ENCODE measurements at regions not wholly inside any gene's neighbourhood (a gene's known extent, or its start where the extent isn't known, plus 50 kb on each side); places are given as distances from the start of the nearest gene placed in this dataset.

GRCh38 chr6:147742440-147742839, 233.9 kb downstream of the SAMD5 start:
- no peak for ATAC-seq (replicated peaks)

GRCh38 chr6:147744012-147744411, 235.5 kb downstream of the SAMD5 start:
- no peak for DNase-seq
- ATAC-seq (replicated peaks): no peak

More at GRCh38 chr6:147742440-147742839, 233.9 kb downstream of the SAMD5 start:
- H3K27me3 Mint-ChIP-seq: no peaks in the 10 kb centered on the region
- peaks cover 0 to 4% of the 10 kb centered on the region in 2 donors for H3K9me3 Mint-ChIP-seq
- no peak for DNase-seq
- H3K4me3 Mint-ChIP-seq: no peak overlapping the region
- H3K36me3 Mint-ChIP-seq: no peaks in the 10 kb centered on the region
- no peaks in the 10 kb centered on the region for H3K4me1 Mint-ChIP-seq
- no peak overlapping the region for H3K27ac Mint-ChIP-seq

DNA sequence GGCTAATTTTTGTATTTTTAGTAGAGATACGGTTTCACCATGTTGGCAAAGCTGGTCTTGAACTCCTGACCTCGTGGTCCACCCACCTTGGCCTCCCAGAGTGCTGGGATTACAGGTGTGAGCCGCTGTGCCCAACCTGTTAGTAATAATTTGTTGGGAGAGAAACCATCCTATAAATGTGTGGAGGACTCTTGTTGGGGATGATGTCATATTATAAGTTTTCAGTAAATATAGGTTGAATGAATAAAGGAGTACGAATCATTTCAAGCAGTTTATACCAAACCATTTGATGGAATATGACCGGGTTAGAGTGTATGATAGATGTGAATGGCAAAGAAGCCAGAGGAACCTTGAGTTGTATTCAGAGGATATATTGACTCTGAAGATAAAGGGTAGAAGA, 240.8 kb downstream of the SAMD5 start:
- ATAC-seq (replicated peaks): no peak
- no peak overlapping the region for H3K27ac Mint-ChIP-seq
- H3K27me3 Mint-ChIP-seq: no peaks in the 10 kb centered on the region
- H3K4me3 Mint-ChIP-seq: no peak overlapping the region
- H3K36me3 Mint-ChIP-seq: no peaks in the 10 kb centered on the region
- H3K4me1 Mint-ChIP-seq: no peaks in the 10 kb centered on the region
- H3K9me3 Mint-ChIP-seq: peaks cover 4 to 16% of the 10 kb centered on the region in 2 donors
- no peak for DNase-seq

More at GRCh38 chr6:147744012-147744411, 235.5 kb downstream of the SAMD5 start:
- H3K27me3 Mint-ChIP-seq: no peaks in the 10 kb centered on the region
- no peaks in the 10 kb centered on the region for H3K36me3 Mint-ChIP-seq
- H3K4me1 Mint-ChIP-seq: no peaks in the 10 kb centered on the region
- no peak overlapping the region for H3K27ac Mint-ChIP-seq
- H3K4me3 Mint-ChIP-seq: no peak overlapping the region
- H3K9me3 Mint-ChIP-seq: peaks cover 0 to 4% of the 10 kb centered on the region in 2 donors

GRCh38 chr6:147750413-147750812, 241.9 kb downstream of the SAMD5 start:
- ATAC-seq (replicated peaks) (no peak), DNase-seq (no peak)
- Mint-ChIP-seq H3K9me3 (peaks cover 4 to 23% of the 10 kb centered on the region in 2 donors), H3K27ac (no peak overlapping the region), H3K36me3 (no peaks in the 10 kb centered on the region), H3K27me3 (no peaks in the 10 kb centered on the region), H3K4me1 (no peaks in the 10 kb centered on the region), H3K4me3 (no peak overlapping the region)

DNA sequence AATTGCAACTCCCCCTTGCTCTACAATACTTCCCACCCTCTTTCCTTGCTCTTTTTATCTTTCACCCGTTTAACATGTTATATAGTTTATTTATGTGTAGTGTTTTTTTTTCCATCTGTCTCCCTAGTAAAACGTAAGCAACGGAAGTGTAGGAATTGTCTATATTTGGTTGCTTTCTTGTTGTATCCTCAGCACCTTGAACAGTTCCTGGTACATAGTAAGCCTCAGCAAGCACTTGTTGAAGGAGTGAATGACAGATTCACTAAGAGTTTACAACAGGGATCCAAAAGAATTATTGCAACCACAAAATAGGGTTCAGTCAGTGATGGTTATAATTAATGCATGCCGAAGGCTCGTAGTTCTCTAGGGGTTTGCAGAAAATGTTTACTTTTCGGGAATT, 242.7 kb downstream of the SAMD5 start:
- Mint-ChIP-seq H3K27me3 (no peaks in the 10 kb centered on the region), H3K9me3 (peaks cover 4 to 23% of the 10 kb centered on the region in 2 donors), H3K4me1 (no peaks in the 10 kb centered on the region), H3K4me3 (no peak overlapping the region), H3K27ac (no peak overlapping the region), H3K36me3 (no peaks in the 10 kb centered on the region)
- DNase-seq (no peak), ATAC-seq (replicated peaks) (no peak)

- no peak overlapping the region for H3K4me3 Mint-ChIP-seq
- ATAC-seq (replicated peaks): no peak
- H3K27ac Mint-ChIP-seq: no peak overlapping the region
- no peak for DNase-seq
- H3K4me1 Mint-ChIP-seq: no peaks in the 10 kb centered on the region
- no peaks in the 10 kb centered on the region for H3K27me3 Mint-ChIP-seq
- H3K36me3 Mint-ChIP-seq: no peaks in the 10 kb centered on the region
- H3K9me3 Mint-ChIP-seq: peaks cover 4 to 19% of the 10 kb centered on the region in 2 donors
Measured at GRCh38 chr6:147752689-147753403, 244.4 kb downstream of the SAMD5 start.

- Mint-ChIP-seq H3K9me3 (peaks cover 2 to 18% of the 10 kb centered on the region in 2 donors), H3K4me3 (no peak overlapping the region), H3K27ac (no peak overlapping the region), H3K36me3 (no peaks in the 10 kb centered on the region), H3K27me3 (no peaks in the 10 kb centered on the region), H3K4me1 (no peaks in the 10 kb centered on the region)
- DNase-seq: no peak
- no peak for ATAC-seq (replicated peaks)
Measured at GRCh38 chr6:147755999-147756398, 247.5 kb downstream of the SAMD5 start.

DNA sequence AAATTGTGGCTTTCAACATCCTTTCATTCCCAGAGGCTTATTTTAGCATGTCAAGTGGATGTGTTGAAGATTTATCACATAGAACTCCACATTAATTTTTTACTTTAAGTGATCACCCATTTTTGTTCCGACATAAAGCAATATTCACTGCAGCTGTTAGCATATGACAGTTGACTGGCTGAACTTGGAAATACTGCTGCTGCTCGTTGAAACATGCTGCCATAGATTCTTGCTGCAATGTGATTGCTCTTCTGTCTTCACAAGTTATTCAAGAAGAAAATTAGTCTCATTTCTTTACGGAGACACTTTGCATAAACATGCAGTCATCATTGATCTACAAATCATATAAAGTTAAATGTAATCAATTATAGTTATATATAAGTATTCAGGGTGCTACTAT, 248.4 kb downstream of the SAMD5 start:
- H3K9me3 Mint-ChIP-seq: peaks cover 2 to 15% of the 10 kb centered on the region in 2 donors
- no peaks in the 10 kb centered on the region for H3K36me3 Mint-ChIP-seq
- ATAC-seq (replicated peaks) (no peak), DNase-seq (no peak)
- H3K27ac Mint-ChIP-seq: no peak overlapping the region
- H3K27me3 Mint-ChIP-seq: no peaks in the 10 kb centered on the region
- no peaks in the 10 kb centered on the region for H3K4me1 Mint-ChIP-seq
- no peak overlapping the region for H3K4me3 Mint-ChIP-seq

GRCh38 chr6:147757291-147757690, 248.8 kb downstream of the SAMD5 start:
- no peaks in the 10 kb centered on the region for H3K36me3 Mint-ChIP-seq
- ATAC-seq (replicated peaks) (no peak), DNase-seq (no peak)
- no peaks in the 10 kb centered on the region for H3K27me3 Mint-ChIP-seq
- no peaks in the 10 kb centered on the region for H3K4me1 Mint-ChIP-seq
- peaks cover 2 to 15% of the 10 kb centered on the region in 2 donors for H3K9me3 Mint-ChIP-seq
- no peak overlapping the region for H3K4me3 Mint-ChIP-seq
- no peak overlapping the region for H3K27ac Mint-ChIP-seq

- H3K27ac Mint-ChIP-seq: no peak overlapping the region
- no peak for DNase-seq
- H3K4me1 Mint-ChIP-seq: no peaks in the 10 kb centered on the region
- H3K36me3 Mint-ChIP-seq: no peaks in the 10 kb centered on the region
- no peak overlapping the region for H3K4me3 Mint-ChIP-seq
- H3K9me3 Mint-ChIP-seq: peaks cover 2 to 15% of the 10 kb centered on the region in 2 donors
- no peaks in the 10 kb centered on the region for H3K27me3 Mint-ChIP-seq
- ATAC-seq (replicated peaks): no peak
Measured at GRCh38 chr6:147758303-147758702, 249.8 kb downstream of the SAMD5 start.

- Mint-ChIP-seq H3K36me3 (no peaks in the 10 kb centered on the region), H3K4me3 (no peak overlapping the region), H3K4me1 (no peaks in the 10 kb centered on the region), H3K27ac (no peak overlapping the region), H3K27me3 (no peaks in the 10 kb centered on the region), H3K9me3 (peaks cover 0 to 8% of the 10 kb centered on the region in 2 donors)
- no peak for DNase-seq
- ATAC-seq (replicated peaks): no peak
Measured at GRCh38 chr6:147759093-147759492, 250.6 kb downstream of the SAMD5 start.

- Mint-ChIP-seq H3K27ac (no peak overlapping the region), H3K36me3 (no peaks in the 10 kb centered on the region), H3K9me3 (peaks cover 0 to 6% of the 10 kb centered on the region in 2 donors), H3K27me3 (no peaks in the 10 kb centered on the region), H3K4me3 (no peak overlapping the region), H3K4me1 (no peaks in the 10 kb centered on the region)
- DNase-seq: no peak
- ATAC-seq (replicated peaks): no peak
Measured at GRCh38 chr6:147759536-147759935, 251.0 kb downstream of the SAMD5 start.

DNA sequence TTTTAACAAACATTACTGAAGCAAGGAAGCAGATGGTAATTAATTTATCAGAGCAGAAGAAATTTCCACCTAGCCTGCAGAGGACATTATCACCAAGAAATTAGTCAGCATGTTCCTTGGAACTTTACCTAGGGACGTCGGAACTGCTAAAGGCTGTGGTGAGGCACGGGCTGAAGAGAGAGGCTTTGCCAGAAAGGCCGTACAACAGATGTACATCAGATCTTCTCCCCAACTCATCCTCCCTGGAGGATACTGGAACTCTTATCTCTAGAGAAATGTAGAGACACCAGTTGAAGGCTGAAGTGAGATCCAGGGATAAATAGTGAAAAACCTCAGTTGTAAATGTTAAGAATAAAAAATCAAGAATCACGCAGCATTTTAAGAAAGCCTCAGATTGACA, 257.1 kb downstream of the SAMD5 start:
- no peaks in the 10 kb centered on the region for H3K4me1 Mint-ChIP-seq
- no peaks in the 10 kb centered on the region for H3K9me3 Mint-ChIP-seq
- no peak for ATAC-seq (replicated peaks)
- no peaks in the 10 kb centered on the region for H3K36me3 Mint-ChIP-seq
- DNase-seq: no peak
- no peaks in the 10 kb centered on the region for H3K27me3 Mint-ChIP-seq
- no peak overlapping the region for H3K4me3 Mint-ChIP-seq
- no peak overlapping the region for H3K27ac Mint-ChIP-seq

- Mint-ChIP-seq H3K4me1 (no peaks in the 10 kb centered on the region), H3K9me3 (no peaks in the 10 kb centered on the region), H3K36me3 (no peaks in the 10 kb centered on the region), H3K27me3 (no peaks in the 10 kb centered on the region), H3K27ac (no peak overlapping the region), H3K4me3 (no peak overlapping the region)
- ATAC-seq (replicated peaks) (no peak), DNase-seq (no peak)
Measured at GRCh38 chr6:147768969-147769368, 260.5 kb downstream of the SAMD5 start.

DNA sequence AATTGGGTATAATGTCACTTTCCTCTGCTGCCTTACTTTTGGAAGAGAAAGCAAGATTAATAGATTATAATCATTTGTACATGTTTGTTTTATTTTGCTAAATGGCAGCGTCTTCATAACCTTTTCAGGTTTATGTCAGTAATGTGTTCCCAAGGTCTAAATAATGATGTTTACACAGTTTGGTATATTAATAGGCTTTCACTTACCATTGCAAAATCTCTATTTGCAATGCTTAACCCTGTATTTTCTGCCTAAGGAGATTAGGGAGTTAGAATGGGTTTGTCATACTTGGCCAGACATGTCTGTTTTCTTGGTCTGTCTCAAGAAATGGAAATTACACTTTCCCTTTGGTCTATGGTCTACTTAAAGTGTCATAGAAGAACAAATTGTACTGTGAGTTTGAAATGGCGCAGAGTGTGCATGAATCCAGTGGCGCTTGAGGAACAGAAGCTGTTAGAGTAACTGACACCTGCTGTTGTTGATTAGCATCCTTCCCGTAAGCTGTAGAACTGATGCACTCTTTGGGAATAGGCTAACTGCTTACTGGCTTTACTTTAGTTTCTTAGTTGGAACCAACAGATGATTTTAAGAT, 261.1 kb downstream of the SAMD5 start:
- Mint-ChIP-seq H3K4me3 (no peak overlapping the region), H3K9me3 (no peaks in the 10 kb centered on the region), H3K27ac (no peak overlapping the region), H3K4me1 (no peaks in the 10 kb centered on the region), H3K36me3 (no peaks in the 10 kb centered on the region), H3K27me3 (no peaks in the 10 kb centered on the region)
- no peak for ATAC-seq (replicated peaks)
- no peak for DNase-seq
